GM19238 (cell line): ENCODE measurements at regions not wholly inside any gene's neighbourhood (a gene's known extent, or its start where the extent isn't known, plus 50 kb on each side); places are given as distances from the start of the nearest gene placed in this dataset.

ENCODE experiments used
- DNase-seq: peaks from one replicate; pipeline ENCODE4 v3.0.0; 2011; ENCODE audit warnings: low spot score; ENCODE audit not compliant: insufficient read length

DNA sequence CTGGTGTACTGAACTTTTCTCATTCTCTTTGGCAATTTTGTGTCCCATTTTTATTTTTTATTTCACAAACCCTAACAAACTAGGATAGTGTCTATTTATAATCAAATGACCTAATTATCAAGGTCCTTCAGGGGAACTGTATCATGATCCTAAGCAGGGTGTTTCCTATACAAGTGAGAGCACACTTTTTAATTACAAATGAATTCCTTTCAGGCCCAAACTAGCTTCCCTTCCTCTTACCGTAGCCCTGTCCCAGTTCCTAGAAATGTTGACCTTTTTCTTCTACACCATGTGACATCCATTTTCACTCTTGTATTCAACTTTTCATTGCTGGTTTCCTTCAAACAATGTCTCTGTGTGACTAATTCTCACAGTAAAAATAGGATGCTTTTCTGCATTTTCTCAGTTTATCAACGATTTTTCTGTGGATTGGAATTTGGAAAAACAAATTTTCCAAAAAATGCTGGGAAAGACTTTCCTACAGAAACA is 411.4 kb downstream of the CCDC91 start:
- DNase-seq = no peak

DNA sequence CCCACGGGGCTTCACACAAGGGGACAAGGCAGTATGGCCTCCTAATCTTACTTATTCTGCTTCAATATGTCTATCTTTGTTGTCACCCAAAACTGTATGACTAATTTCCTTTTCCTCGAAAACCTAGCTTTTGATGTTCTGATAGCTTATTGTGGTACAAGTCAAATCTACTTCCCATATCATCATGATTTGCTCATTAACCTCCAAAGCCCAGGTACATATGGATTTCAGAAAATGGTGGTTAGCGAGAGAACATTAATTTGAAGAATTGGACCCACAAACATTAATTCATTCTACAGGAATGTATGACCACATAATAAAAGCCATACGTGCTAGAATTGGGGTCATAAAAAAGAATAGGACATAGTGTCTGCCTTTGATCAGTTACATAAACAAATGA is 412.5 kb downstream of the CCDC91 start:
- no peak for DNase-seq

DNA sequence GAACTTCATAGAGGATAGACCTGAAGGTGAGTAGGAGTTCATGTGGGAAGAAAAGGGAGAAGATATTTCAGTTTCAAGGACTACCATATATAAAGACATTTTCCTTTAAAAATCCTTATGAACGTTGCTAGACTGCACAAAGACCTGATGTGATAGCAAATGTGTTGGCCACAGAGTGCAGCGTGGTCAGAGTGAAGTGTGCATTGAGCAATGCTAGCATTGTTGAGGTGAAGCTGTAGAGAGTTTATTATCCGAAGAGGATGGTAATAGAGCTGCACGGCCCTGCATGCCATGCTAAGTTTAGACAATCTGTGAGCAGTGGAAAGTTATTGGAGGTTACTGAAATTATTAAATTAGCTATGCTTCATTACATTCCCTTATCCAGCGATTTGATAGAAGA is 413.0 kb downstream of the CCDC91 start:
- DNase-seq = no peak

DNA sequence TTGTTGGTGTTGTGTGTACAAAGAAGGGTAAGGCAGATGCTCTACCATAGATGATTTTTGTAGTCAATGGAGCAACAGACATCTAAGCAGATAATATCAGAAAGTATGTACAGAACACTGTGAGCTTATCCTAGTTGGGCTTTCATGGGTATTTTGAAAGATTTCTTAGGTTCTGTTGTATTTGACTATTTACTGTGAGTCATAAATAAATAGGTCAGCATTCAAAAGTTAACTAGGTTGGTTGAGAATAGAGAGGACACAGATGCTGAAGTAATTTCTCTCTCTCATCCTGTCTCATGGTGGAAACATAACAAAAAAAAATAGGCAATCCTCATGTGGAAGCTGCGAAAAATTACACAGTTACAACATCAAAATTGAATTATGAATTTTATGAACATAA is 413.5 kb downstream of the CCDC91 start:
- no peak for DNase-seq

DNA sequence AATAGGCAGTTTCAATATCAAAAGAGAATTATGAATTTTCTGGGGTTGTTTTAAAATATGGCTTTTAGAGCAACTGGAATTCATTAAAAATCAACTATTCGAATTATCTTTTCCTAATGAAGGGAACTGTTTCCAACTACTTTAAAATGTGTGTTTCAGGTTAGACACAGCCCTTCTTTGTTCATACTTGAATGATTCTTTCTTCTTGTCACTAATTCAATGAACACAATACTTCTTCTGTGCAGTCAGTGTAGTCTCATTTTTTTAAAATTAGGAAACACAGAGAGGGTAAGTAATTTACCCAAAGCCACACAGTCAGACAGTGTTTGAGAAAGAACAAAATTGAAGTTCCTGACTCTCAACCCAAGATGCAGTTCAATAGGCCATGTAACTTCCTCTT is 414.0 kb downstream of the CCDC91 start:
- no peak for DNase-seq

DNA sequence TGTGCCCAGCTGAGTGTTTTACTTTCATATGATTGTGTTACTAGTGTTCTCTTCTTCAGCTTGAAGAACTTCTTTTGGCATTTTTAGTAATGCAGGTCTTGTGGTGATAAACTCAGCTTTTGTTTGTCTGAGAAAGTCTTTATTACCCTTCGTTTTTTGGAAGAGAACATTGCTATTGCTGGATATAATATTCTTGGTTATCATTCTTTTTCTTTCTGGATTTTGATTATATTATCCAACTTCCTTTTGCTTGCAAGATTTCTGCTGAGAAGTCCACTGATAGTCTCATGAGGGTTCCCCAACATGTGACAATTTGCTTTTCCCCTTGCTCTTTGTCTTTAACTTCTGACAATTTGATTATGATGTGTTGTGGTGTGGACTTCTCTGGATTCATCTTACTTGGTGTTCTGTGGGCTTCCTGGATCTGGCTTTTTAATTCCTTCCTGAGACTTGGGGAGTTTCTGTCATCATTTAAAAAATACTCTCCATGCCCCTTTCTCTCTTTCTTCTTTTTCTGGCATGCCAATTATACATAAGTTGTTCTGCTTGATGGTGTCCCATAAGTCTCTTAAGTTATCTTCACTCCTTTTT is 416.8 kb downstream of the CCDC91 start:
- DNase-seq = no peak

DNA sequence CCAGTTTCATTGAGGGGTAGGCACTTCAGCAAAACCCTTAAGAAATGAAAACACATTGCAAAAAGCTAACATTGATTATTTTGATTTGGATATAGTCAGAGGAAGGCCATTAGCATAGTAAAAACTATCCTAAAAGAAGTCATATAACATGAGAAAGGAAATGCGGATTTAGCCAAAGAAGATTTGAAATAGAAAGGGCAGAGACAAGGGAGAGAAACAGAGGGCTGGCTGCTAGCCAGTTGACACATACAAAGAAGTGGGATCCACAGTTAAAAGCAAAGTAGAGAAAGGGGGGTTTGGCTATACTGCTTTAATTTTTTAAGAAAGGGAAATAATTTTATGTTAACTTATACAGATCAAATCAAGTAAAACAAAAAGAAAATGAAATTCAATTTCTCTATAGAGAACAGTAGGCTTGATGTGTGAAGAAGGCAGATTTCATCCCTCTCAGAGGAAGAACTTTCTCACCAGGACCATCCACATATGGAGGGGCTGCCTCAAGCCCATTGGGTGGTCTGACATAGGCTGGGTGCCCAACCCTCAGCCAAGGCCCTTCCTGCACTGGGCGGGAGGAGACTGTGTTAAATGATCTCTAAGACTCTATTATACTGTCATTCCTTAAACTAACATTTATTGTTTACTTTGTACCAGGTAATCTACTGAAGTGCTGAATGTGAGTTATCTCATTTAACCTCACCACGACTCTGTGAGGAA is 420.3 kb downstream of the CCDC91 start:
- DNase-seq = no peak

DNA sequence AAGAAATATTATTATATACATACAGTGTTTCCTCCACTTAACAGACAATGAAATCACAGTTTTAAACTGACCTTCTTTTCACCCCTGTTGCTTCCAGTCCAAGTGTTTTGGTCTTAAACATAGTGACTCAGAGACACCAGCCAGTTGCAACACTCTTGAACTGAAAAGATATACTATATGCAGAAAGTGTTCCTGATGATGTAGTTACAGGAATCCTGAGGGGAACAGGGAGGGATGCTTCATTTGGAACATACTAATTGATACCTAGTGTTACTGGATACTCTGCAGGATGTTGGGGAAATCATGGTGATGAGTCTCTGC is 420.8 kb downstream of the CCDC91 start:
- no peak for DNase-seq

DNA sequence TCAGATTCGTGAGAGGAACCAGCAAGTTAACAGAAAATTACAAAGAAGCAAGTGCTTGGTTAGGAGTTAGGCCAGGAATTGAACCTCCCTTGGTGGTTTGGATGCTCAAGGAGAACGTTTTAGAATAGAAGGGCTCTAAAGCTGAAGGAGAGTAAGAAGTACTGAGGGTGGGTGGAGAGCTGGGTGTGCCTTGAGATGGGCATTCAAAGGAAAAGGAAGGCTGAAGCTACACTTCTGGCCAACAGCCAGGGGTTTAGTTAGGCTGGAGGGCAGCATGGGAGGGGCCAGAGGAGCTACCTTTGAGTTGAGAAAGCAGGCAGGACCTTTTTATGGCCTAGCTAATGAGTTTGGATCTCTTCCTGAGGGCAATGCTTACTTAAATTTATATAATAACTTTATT is 421.2 kb downstream of the CCDC91 start:
- DNase-seq = no peak

DNA sequence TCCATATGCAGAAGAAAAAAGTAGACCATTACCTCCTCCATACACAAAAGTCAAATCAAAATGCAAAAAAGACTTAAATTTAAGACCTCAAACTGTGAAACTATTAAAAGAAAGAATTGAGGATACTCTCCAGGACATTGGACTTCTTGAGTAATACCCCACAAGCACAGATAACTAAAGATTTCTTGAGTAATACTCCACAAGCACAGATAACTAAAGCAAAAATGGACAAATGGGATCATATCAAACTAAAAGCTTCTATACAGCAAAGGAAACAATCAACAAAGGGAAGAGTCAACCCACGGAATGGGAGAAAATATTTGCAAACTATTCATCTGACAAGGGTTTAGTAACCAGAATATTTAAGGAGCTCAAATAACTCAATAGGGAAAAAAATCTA is 427.9 kb downstream of the CCDC91 start:
- DNase-seq = no peak

DNA sequence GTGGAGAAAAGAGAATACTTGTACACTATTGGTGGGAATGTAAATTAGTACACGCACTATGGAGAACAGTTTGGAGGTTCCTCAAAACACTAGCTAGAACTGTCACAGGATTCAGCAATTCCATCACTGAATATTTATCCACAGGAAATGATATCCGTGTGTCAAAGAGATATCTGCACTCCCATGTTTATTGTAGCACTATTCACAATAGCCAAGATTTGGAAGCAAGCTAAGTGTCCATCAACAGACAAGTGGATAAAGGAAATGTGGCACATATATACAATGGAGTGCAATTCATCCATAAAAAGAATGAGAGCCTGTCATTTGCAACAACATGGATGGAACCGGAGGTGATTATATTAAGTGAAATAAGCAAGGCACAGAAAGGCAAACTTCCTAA is 428.5 kb downstream of the CCDC91 start:
- no peak for DNase-seq

DNA sequence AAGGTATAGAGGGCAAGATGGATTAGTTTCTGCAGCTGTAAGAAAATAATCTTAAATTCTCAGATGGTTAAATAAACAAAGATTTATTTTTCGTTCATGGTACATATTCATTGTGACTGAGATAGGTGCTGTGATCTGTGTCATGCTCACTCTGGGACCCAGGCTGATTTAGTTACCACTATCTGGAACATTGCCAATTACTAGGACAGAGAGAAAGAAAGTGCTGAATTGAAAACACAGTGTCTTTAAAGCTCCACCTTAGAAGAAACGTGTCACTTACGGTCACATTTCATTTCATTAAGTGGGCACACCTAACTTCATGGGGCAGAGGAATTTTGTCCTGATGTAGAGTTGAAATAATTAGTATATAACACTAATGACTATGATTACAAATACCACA is 430.0 kb downstream of the CCDC91 start:
- DNase-seq = no peak

DNA sequence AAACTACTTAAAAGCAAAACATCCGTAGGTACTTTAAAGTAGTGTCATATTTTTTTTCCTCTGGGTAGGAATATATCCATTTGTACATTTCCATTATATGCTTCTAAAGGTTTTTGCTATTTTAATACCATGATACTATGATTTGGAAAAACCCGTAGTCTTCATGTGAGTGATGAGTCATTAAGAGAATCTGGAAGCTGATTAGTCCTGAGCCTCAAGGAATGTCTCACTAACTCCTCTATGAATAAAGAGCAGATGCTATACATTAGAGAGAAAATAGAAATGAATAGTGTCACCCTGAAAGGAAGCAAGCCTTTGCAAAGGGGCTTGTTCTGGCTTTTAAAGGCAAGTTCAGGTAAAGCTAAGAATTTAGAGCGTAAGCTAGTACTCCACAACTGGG is 432.1 kb downstream of the CCDC91 start:
- no peak for DNase-seq

DNA sequence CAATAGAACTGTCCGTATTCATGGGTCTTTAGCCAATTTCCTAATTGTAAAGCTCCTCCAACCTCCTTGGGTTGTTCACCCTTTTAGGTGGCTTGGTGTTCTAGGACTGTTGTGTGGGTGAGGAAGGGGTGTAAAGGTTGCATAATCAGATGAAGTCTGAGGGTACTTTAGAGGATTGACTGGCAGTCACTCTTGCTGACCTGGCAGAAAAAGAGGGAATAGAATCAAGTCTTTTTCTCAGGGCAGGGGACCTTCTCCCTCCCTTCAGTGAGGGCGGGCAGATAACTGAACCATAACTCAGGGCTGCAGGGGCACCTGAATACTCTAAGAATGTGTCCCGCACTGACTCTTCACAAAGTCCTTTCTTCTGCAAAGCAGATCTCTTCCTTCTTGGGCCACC is 436.2 kb downstream of the CCDC91 start:
- DNase-seq = no peak

DNA sequence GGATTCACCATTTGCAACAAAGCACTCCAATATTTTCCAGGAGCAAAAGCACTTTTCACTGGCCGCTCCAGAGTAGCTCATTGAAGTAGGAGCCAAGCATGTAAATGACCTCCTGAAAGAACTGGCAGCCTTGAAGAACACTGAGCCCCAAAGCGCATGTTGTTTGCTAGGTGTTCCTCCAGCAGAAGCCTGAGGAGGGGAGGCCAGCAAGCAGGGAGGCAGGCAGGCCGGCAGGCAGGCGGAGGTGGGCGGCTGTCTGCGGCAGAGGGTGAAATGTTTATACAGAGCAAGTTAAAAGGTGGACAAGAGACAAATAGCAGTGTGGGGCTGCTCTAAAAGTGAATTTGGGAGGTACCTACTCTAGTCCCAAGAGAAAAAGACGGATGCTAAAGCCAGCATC is 439.4 kb downstream of the CCDC91 start:
- no peak for DNase-seq

DNA sequence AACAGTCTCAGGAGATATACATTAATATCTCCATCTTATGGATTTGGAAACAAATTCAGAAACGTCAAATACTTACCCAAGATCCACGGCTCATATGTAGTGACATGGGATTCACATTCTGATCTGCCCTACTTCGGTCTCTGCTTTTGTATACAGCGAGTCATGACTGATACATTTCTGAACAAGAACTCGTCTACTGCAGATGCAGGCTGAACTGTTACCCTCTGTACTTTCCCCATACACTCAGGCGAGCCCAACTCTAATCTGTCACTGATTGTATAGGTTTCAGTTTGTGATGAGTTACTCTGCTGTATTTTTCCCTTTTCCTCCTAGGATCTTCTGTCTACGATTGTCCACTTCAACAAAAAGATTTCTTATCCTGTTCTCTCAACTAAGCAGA is 441.6 kb downstream of the CCDC91 start:
- DNase-seq = no peak

DNA sequence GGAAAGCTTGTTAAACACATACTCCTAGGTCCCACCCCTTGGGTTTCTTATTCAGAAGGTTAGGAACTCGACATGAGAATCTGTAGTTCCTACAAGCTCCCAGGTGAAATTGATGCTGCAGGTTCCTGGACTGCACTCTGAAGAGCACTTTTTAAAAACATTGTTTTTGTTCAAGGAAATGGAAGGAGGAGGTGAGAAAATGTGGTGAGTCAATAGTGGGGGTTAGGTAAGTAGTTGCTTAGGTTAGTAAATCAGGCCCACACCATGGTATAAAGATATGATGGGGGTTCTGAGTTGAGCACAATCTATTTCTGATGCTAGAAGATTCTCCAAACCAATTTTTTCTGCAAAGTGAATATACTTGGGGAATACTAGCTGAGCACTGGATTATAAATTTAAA is 450.3 kb downstream of the CCDC91 start:
- no peak for DNase-seq

DNA sequence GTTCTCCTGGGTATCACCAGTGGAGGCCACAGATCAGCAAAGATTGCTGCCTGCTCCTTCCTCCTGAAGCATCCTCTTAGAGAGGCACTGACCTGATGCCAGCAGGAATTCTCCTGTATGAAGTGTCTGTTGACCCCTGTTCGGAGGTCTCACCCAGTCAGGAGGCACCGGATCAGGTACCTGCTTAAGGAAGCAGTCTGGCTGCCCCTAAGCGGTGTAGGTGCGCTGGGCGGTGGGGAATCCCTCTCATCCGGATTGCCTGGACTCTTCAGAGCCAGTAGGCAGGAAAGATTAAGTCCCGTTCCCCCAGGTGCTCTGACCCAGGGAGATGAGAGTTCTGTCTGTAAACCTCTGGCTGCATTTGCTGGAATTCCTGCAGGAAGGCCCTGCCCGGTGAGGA is 455.2 kb downstream of the CCDC91 start:
- no peak for DNase-seq

DNA sequence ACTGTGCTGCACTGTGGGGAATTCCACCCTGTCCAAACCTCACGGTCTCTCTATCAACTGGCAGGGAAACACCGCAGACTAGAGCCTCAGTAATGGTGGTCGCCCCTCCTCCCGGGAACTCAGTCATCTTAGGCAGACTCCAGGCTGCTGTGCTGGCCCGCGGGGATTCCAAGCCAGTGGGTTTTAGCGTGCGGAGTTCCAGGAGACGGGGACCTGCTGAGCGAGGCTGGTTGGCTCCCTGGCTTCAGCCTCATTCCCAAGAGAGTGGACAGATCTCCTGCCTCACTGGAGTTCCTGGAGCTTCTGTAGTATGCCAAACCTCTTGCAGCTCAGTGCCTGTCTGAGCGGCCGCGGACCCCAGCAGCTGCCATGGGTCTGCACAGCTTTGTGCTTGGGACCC is 455.6 kb downstream of the CCDC91 start:
- no peak for DNase-seq

DNA sequence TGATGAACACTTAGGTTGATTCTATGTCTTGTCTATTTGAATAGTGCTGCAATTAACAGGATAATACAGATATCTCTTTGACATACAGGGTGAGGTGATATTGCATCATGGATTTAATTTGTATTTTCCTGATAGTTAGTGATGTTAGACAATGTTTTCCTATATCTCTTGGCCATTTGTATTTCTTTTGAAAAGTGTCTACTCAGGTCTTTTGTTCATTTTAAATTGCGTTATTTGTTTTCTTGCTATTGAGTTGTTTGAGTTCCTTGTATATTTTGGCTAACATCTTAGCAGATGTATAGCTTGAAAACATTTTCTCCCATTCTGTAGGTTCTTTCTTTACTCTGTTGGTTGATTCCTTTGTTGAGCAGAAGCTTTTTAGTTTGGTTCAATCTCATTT is 460.6 kb downstream of the CCDC91 start:
- no peak for DNase-seq

DNA sequence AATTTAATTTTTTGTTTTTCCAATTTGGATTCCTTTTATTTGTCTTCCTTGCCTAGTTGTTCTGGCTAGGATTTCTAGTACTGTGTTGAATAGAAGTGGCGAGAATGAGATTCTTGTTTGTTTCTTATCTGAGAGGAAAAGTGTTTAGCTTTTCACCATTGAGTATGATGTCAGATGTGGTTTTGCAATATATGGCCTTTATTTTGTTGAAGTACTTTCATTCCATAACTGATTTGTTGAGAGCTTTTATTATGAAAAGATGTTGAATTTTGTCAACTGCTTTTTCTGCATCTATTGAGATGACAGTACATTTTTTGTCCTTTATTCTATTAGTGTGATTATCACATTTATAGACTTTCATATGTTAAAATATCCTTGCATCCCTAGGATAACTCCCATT is 462.0 kb downstream of the CCDC91 start:
- DNase-seq = no peak

DNA sequence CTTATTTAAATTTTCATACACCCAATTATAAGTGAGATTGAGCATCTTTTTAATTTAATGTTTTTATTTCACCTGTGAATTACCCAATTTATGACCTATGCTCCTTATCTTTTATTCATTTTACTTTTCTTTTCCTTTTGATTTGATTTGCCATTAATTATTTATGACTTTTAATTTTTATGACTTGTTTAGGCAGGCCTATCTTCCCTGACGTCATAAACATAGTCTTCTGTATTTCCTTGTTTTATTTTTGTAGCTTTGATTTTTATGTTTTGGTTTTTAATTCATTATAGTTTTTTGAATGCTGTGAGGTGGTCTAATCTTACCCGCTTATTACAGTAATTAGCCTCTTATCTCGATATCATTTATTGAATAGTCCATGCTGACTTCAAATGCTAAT is 467.1 kb upstream of the FAR2 start:
- no peak for DNase-seq

DNA sequence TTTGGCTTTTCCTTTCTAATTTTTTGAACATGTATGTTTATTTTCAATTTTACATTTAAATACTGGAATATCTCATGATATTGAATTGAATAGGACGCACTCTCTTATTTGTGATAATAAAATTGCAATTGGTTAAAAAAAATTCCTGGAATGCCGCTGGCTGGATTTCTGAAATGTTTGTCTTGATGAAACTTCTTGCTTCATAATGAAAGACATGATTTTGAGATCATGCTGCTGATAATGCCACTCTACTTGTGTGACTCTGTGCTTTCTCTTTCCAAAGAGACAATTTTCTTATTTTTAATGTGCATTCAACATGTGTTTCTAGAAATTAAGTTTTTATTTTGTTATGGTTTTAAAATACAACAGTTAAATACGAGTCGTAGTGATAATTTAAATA is 465.7 kb upstream of the FAR2 start:
- no peak for DNase-seq
